ENCODE measurements at regions not wholly inside any gene's neighbourhood (a gene's known extent, or its start where the extent isn't known, plus 50 kb on each side); places are given as distances from the start of the nearest gene placed in this dataset.

DNA sequence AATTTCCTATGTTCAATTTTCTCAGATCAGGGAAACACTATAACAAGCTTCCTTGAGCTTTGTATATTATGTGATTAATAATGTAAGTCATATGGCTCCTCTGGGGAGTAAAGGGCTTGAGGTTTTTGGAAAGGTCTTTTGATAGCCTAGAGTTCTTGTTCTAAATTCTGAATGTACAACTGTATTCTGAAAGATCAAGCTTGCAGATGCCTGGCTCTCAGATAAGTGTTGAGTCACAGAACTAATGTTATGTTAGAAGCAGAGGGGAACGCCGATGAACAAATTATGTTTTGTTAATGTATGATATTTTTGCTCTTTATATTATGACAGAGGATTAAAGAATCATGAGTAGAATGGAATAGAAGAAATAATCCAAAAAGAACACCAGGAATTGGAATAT lies 170.1 kb downstream of the RPRM start:
- Mint-ChIP-seq H3K4me1 (no peaks in the 10 kb centered on the region), H3K4me3 (no peak overlapping the region), H3K9me3 (no peaks in the 10 kb centered on the region), H3K27ac (no peak overlapping the region), H3K27me3 (ENCODE audit: insufficient read depth, low read depth, poor library complexity) (no peaks in the 10 kb centered on the region), H3K36me3 (ENCODE audit: low read depth) (no peaks in the 10 kb centered on the region)
- ATAC-seq (no peak), DNase-seq (ENCODE audit: low spot score) (no peak)
- H3K4me1 ChIP-seq (ENCODE audit: insufficient read depth), result no peaks in the 10 kb centered on the region
- no peak overlapping the region for H2AFZ ChIP-seq
- no peaks in the 10 kb centered on the region for H4K20me1 ChIP-seq (replicated peaks; ENCODE audit: insufficient read depth)
- H3K36me3 ChIP-seq (ENCODE audit: insufficient read depth), result no peaks in the 10 kb centered on the region
- H3K27ac ChIP-seq (ENCODE audit: low read depth), result no peak overlapping the region
- H3K79me2 ChIP-seq (replicated peaks; ENCODE audit: insufficient read depth), result no peaks in the 10 kb centered on the region
- H3K4me2 ChIP-seq, result no peak overlapping the region
- no peaks in the 10 kb centered on the region for H3K9me2 ChIP-seq (ENCODE audit: insufficient read depth)
- TF ChIP-seq ZNF331 (CRISPR knock-in tag; IDR thresholded peaks at IDR 0.05; ENCODE audit: low read depth) (no peak), CREB1 (CRISPR knock-in tag; IDR thresholded peaks at IDR 0.05; ENCODE audit: low read depth) (no peak), EZH2phosphoT487 (IDR thresholded peaks at IDR 0.05; ENCODE audit: unreplicated experiment) (no peak), NANOG (IDR thresholded peaks at IDR 0.05; ENCODE audit: borderline replicate concordance) (no peak), EZH2 (IDR thresholded peaks at IDR 0.05; ENCODE audit: low read depth, unreplicated experiment) (no peak), JUNB (IDR thresholded peaks at IDR 0.05; ENCODE audit: unreplicated experiment) (no peak)
- TF ChIP-seq, protein P1, sequence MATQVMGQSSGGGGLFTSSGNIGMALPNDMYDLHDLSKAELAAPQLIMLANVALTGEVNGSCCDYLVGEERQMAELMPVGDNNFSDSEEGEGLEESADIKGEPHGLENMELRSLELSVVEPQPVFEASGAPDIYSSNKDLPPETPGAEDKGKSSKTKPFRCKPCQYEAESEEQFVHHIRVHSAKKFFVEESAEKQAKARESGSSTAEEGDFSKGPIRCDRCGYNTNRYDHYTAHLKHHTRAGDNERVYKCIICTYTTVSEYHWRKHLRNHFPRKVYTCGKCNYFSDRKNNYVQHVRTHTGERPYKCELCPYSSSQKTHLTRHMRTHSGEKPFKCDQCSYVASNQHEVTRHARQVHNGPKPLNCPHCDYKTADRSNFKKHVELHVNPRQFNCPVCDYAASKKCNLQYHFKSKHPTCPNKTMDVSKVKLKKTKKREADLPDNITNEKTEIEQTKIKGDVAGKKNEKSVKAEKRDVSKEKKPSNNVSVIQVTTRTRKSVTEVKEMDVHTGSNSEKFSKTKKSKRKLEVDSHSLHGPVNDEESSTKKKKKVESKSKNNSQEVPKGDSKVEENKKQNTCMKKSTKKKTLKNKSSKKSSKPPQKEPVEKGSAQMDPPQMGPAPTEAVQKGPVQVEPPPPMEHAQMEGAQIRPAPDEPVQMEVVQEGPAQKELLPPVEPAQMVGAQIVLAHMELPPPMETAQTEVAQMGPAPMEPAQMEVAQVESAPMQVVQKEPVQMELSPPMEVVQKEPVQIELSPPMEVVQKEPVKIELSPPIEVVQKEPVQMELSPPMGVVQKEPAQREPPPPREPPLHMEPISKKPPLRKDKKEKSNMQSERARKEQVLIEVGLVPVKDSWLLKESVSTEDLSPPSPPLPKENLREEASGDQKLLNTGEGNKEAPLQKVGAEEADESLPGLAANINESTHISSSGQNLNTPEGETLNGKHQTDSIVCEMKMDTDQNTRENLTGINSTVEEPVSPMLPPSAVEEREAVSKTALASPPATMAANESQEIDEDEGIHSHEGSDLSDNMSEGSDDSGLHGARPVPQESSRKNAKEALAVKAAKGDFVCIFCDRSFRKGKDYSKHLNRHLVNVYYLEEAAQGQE (IDR thresholded peaks at IDR 0.05; ENCODE audit: unreplicated experiment), result no peak
- TF ChIP-seq, protein P2, sequence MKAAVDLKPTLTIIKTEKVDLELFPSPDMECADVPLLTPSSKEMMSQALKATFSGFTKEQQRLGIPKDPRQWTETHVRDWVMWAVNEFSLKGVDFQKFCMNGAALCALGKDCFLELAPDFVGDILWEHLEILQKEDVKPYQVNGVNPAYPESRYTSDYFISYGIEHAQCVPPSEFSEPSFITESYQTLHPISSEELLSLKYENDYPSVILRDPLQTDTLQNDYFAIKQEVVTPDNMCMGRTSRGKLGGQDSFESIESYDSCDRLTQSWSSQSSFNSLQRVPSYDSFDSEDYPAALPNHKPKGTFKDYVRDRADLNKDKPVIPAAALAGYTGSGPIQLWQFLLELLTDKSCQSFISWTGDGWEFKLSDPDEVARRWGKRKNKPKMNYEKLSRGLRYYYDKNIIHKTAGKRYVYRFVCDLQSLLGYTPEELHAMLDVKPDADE (IDR thresholded peaks at IDR 0.05), result no peak
- TF ChIP-seq, protein P3, sequence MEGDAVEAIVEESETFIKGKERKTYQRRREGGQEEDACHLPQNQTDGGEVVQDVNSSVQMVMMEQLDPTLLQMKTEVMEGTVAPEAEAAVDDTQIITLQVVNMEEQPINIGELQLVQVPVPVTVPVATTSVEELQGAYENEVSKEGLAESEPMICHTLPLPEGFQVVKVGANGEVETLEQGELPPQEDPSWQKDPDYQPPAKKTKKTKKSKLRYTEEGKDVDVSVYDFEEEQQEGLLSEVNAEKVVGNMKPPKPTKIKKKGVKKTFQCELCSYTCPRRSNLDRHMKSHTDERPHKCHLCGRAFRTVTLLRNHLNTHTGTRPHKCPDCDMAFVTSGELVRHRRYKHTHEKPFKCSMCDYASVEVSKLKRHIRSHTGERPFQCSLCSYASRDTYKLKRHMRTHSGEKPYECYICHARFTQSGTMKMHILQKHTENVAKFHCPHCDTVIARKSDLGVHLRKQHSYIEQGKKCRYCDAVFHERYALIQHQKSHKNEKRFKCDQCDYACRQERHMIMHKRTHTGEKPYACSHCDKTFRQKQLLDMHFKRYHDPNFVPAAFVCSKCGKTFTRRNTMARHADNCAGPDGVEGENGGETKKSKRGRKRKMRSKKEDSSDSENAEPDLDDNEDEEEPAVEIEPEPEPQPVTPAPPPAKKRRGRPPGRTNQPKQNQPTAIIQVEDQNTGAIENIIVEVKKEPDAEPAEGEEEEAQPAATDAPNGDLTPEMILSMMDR (conservative IDR thresholded peaks at IDR 0.05; ENCODE audit: low read depth in 2 of 2), result no peak
- no peak overlapping the region for H3K4me3 ChIP-seq
- H3K27me3 ChIP-seq (ENCODE audit: insufficient read depth), result no peaks in the 10 kb centered on the region
- H3F3A ChIP-seq (replicated peaks; ENCODE audit: low read depth), result no peaks in the 10 kb centered on the region

DNA sequence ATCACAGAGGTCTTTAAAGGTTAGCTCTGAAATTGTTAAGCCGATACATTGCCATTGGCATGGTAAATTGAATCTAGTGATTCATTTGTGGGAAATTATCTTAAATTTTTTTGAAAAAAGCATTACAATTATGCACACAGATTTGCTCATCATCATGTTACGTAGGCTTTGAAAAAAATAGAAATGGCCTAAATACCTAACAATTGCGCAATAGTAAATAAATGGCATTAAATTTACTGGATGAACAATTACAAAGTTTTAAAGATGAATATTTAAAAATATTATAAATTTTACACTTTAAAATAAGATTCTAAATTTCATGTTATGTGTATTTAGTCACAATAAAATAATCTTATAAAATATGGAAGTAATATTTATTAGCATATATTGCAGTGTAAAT lies 171.3 kb downstream of the RPRM start:
- no peak overlapping the region for H3K4me2 ChIP-seq
- Mint-ChIP-seq H3K9me3 (no peaks in the 10 kb centered on the region), H3K36me3 (ENCODE audit: low read depth) (no peaks in the 10 kb centered on the region), H3K27ac (no peak overlapping the region), H3K27me3 (ENCODE audit: insufficient read depth, low read depth, poor library complexity) (no peaks in the 10 kb centered on the region), H3K4me1 (no peaks in the 10 kb centered on the region), H3K4me3 (no peak overlapping the region)
- H3F3A ChIP-seq (replicated peaks; ENCODE audit: low read depth), result no peaks in the 10 kb centered on the region
- H3K36me3 ChIP-seq (ENCODE audit: insufficient read depth), result no peaks in the 10 kb centered on the region
- H3K27ac ChIP-seq (ENCODE audit: low read depth), result no peak overlapping the region
- no peaks in the 10 kb centered on the region for H3K4me1 ChIP-seq (ENCODE audit: insufficient read depth)
- H2AFZ ChIP-seq, result no peak overlapping the region
- H4K20me1 ChIP-seq (replicated peaks; ENCODE audit: insufficient read depth), result no peaks in the 10 kb centered on the region
- ATAC-seq (no peak), DNase-seq (ENCODE audit: low spot score) (no peak)
- H3K4me3 ChIP-seq, result no peak overlapping the region
- H3K27me3 ChIP-seq (ENCODE audit: insufficient read depth), result no peaks in the 10 kb centered on the region
- no peaks in the 10 kb centered on the region for H3K9me2 ChIP-seq (ENCODE audit: insufficient read depth)
- H3K79me2 ChIP-seq (replicated peaks; ENCODE audit: insufficient read depth), result no peaks in the 10 kb centered on the region
- TF ChIP-seq NANOG (IDR thresholded peaks at IDR 0.05; ENCODE audit: borderline replicate concordance) (no peak), ZNF331 (CRISPR knock-in tag; IDR thresholded peaks at IDR 0.05; ENCODE audit: low read depth) (no peak), JUNB (IDR thresholded peaks at IDR 0.05; ENCODE audit: unreplicated experiment) (no peak), POLR2AphosphoS5 (IDR thresholded peaks at IDR 0.05; ENCODE audit: low read depth) (no peak), STAT1 (IDR thresholded peaks at IDR 0.05; ENCODE audit: unreplicated experiment) (no peak), CREB1 (CRISPR knock-in tag; IDR thresholded peaks at IDR 0.05; ENCODE audit: low read depth) (no peak)
- TF ChIP-seq, protein P2 (IDR thresholded peaks at IDR 0.05), result no peak
- TF ChIP-seq, protein P3 (conservative IDR thresholded peaks at IDR 0.05; ENCODE audit: low read depth in 2 of 2), result no peak

Measured in GM23338 (cell line).